HG03025 (cell line): ENCODE measurements at regions not wholly inside any gene's neighbourhood (a gene's known extent, or its start where the extent isn't known, plus 50 kb on each side); places are given as distances from the start of the nearest gene placed in this dataset.

Source experiments
- ATAC-seq: cut with Tn5 transposase; IDR thresholded peaks from one replicate; pipeline ENCODE4 v1.9.1; 2021; ENCODE audit warnings: mild to moderate bottlenecking, moderate library complexity; ENCODE audit not compliant: unreplicated experiment, low FRiP score

DNA sequence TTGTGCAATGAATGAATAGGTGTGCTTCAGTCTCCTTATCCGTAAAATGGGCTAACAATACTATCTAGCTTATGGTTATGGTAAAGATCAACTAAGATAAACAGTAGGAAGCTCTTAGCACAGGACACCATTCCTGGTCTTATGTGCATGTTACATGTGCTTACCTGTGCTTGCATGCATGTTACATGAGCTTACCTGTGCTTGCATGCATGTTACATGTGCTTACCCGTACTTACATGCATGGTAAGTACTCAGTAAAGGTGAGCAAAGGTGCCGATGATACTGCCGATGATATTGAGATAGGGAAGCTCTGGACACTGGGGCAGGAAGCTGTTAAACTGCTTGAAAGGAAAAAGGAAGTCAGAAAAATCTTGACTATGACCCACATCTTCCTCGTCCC is 211.0 kb upstream of the USP24 start:
- ATAC-seq: no peak

DNA sequence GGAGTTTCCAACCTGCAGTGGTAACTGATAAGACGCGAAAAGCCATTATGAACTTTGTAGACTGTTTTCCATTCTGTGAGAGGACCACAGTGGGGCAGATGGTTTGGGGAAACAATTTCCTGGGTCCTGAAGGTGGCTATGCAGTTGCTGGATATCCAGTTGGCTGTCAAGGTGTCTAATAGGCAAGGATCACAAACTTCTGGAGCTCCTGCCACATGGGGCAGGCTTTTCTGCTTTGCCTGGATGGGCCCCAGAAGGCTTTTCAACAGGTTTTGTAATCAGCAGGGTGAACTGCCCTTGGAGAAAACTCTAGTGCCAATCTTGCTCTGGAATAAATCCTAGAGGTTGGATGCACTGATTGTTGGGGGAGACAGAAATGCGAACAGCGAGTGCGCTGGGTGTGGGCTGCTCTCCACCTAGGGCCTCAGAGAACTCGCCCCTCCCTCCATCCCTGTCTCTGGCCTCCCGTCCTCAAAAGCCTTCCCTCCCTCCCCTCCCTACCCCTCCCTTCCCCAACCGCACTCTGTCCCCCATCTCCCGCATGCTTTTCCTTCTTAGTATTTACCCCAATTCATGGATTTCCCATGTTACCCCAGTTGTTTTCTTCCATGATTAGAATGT is 210.3 kb upstream of the USP24 start:
- ATAC-seq: no peak

DNA sequence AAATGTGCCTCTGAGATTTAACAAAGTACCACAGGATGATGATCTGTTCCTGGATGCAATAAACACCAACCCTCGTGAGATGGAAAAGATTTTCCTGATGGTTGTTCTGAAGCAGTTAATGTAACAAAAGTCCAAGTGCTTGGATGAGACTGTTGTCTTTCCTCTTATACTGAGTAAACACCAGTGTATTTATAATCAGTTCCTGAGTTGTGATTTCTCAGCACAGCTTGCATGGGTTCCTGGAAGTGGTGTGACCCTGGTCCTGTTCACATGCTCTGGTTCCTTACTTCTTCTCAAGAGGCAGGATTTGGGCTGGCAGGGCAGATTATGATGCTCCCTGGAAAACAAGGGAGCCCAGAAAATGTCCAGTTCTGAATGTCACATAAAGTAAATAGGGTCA is 208.2 kb upstream of the USP24 start:
- ATAC-seq: no peak

DNA sequence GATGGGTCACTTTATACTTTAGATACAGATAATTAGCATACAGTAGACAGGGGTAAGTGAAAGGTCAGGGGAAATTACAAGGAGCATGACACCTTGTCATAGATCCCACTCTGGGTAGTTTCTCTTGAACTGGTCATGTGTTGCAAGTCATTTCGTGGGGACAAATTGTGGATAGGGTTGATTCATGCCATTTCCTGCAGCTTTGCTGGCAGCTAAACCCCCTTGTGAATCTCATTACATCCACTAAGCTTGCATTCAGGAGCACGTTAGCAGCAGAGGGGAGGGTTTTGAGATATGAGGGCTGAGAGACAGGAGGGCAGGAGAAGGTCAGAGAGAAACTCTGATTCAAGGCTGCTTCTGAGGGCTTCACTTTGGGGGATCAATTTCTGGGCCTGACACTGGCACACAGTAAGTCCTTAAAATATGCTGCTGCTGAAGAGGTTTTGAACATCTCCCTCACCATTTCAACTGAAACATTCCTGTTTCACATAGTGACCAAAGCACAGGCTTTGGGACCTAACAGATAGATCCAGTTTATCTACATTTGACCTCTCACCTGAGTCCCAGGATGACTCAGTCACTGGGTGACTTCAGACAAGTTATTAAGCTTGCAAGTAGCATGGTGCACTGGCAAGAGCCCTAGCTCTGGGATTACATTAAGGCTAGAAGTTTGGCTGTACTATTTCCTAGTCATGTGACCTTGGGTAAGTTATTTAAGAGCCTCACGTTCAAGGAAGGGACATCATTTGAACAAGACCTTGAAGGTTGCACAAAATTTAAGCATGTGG is 206.0 kb upstream of the USP24 start:
- no peak for ATAC-seq

DNA sequence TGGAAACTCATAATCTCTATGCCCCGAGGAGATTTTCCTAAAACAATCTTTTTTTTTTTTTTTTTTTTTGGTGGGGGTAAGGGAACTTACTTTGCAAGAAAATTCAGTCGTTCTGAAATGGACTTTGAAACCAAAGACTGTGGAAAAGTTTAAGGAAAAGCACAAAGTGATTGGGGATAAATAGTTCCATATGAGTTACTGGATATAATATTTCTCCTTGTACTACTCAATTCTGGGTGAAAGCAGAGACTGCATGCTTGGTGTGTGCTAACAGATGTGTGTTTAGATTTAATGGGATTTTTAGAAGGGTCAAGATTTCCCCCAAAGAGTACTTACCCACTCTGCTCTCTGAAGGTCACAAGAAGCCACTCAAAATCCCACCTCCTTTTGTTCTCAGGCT is 204.9 kb upstream of the USP24 start:
- no peak for ATAC-seq

DNA sequence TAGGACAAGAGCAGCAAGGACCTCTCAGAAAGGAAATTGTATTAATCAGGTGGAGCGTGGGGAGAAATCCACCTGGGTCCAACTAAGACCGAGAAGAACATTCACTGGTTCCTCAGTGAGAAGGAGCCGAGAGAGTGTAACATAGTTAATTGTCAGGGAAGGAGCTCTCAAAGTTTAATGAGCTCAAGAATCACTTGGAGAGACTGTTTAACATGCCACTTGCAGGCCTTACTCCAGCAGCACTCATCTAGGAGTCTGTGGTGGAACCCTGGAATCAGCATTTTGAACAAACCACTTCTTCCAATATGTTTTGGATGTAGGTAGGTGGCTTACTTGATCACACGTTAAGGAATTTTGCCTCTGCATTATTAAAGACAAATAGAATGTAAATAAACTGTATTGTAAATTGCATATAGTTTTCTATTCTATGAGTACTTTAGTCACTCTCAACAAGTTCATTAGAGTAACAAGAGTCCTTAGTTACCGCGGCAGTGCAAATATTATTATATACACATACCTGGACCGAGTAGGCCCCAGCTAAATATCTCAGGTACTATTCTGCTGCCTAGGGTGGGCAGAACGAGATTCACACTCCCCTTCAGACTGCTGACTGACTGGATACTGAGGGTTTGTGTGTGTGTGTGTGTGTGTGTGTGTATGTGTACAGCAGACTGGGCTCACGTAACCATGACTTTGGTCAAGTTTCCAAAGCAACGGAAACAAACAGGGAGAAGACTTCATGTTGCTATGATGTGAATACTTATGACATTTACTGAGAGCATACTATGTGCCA is 203.2 kb upstream of the USP24 start:
- ATAC-seq: no peak

DNA sequence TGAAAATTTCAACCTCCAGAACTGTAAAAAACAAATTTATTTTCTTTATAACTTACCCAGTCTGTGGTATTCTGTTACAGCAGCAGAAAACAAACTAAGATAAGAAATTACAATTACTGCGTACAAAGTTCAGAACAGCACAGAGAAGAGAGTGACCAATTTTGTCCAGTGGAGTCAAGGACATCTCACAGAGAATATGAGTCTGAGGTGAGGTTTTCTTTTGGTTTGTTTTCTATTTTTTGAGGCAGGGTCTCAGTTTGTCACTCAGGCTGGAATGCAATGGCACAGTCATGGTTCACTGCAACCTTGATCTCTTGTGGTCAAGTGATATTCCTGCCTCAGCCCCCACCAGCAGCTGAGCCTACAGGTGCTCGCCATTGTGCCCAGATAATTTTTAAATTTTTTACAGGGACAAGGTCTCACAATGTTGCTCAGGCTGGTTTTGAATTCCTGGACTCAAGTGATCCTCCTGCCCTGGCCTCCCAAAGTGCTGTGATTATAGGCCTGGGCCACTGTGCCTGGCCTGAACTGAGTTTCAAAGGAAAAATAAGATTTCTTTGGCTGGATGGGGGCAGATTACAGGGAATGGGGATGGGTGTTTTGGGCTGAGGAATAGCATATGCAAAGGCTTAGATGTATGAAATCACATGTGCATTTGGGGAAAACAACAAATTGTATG is 201.1 kb upstream of the USP24 start:
- ATAC-seq: no peak

DNA sequence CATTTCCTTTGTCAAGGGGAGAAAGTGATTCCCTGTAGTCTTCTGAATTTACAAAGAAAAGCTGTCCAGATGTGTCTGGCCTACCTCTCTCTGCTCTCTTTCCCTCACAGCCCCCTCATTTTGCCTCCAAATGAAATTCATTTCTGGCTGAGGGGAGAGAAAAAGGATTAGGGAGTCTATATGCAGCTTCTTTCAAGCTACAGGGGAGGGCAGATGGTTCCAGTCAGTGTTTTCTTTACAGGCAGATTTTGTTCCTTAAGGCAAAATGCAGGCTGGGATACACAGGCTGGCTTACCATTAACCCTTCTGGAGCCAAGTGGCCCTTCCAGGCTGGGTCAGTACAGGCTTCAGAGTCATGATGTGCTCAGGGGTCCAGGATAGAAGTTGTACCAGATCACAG is 198.1 kb upstream of the USP24 start:
- no peak for ATAC-seq

DNA sequence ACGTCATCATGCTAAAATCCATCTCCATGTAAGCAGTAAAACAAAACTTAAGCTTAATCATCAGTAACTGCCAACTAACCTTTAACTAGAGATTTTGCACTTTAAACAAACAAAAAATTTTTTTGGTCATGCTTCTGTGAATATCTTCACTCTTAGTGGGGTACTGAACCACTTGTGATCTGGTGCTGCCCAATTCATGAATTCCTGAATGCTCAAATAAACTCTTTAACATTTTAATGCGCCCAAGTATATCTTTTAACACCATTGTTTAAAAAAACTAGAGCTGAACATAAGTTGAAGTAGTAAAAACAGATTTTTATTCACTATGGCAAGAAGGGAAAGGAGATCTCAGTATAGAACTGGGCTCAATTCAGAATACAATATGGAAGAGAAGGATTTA is 196.9 kb upstream of the USP24 start:
- ATAC-seq: no peak

DNA sequence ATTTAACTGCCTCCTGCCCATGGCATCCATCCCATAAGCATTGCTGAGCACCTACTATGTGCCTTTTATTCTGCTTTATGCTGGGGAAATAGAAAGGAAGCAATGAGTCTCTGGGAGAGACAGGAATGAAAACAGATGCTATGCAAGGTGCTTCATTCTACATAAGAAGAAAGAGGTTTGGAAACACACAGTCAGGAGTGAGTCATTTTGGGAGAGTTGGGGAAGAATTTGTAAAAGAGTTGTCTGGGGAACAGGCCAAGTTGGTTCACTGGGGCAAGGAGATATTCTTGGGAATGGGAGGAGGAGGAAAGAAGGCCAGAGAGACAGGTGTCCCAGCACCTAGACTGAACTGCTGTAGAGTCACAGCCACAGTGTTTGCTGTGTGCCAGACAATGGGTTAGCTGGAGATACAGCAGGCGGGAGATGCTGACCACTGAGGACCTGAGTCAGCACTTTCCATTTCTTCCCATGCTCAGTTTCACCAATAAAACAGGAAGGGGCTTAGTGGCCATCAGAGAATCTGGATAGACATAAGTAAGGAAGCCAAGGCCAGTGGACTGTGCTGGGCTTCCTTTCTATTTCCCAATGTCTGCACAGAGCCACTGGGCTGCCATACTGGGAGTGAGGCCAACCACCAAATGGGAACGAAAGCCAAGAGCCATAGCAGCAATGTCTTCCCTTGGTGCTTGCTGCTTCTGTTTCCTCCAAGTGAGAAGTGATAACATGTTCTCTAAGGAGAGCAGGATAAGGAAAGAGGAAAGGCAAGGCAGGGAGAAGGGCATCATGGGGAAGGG is 187.7 kb upstream of the USP24 start:
- no peak for ATAC-seq

DNA sequence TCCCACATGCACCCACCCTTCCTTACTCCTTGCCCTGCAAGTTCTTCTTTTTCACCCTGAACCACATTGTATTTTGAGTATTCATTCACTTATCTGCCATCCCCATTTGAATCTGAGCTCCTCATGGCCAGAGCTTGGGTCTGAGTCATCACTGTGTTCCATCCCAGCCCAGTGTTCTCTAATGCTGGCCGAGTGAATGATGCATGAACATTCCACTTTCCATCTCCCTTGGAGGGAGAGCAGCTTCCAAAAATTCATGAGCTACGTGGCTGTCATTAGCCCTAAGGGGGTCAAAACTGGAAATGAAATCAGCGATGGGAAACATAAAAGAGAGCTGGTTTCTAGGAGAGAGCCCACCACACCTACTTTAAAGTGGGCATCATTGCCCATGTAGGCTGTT is 187.0 kb upstream of the USP24 start:
- ATAC-seq: no peak

DNA sequence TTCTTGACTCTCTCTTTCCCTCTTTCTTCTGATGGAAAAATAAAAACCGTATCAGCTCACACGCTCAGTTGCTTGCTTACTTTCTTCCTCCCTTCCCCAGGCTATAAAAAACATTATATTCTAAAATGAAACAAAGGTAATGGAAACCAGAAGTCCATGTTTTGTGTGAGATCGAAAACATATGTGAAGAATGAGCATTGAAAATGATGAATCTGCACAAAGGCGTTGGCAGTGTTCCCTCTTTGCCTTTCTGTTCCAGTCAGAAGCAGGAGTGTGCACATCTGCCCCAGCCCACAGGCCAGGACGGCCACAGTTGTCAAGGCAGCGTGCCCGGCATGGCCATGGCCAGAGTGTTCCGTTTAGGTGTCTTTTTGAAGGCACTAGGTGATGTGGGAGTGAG is 185.3 kb upstream of the USP24 start:
- ATAC-seq: no peak

DNA sequence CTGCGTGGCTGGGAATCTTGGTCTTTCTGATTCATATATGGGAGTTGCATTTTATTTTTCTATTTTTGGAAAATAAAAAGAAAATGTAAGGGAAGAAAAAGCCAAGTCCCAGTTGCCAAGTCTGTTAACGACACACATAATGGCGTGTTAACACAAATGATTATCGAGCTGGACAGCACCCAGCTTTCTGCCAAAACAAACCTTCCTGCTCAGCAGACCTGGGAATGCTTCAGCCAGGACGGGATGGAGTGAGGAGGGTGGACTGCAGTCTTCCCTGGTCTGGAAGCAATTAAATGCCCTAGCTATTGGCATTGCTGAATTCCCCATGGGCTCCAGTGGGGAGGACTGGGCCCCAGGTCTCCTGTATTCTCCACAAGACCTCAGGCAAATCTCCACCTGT is 184.2 kb upstream of the USP24 start:
- no peak for ATAC-seq

DNA sequence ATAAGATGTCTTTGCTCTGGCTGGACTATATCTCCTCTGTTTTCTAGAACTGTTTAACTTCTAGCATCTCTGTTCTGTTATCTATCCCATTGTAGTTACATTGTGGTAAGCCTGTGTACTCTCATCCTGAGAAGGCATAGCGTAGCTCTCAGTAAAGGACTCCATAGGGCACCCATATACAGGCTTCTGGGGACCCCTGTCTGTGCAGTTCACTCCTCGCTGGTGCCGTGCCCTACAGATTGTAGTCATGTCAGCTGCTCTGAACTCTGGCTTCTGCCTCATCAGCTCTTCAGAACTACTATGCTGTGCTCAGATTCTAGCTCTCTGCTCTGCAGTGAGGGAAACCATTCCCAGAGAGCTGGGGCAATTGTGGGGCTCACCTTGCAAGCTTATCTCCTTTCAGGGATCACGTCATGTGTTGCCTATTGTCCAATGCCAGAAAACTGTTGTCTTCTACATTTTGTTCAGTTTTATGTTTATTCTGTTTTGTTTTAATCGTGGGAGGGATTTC is 181.3 kb upstream of the USP24 start:
- no peak for ATAC-seq

DNA sequence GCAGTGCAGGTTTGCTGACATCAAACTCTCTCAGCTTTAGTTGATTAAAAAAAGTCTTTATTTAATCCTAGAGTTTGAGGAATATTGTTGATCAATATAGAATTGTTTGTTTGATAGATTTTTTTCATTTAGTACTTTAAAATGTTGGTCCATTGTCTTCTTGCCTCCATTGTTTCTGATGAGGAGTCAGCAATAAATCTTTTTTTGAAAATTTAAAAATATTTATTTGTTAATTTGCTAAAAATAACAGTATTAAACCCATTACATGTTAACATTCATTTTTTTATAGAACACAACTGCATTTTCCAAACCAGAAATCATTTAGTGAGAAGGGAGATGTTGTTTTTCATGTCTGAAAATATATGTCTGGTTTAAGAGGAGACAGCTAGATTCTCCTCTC is 173.8 kb upstream of the USP24 start:
- ATAC-seq: no peak

DNA sequence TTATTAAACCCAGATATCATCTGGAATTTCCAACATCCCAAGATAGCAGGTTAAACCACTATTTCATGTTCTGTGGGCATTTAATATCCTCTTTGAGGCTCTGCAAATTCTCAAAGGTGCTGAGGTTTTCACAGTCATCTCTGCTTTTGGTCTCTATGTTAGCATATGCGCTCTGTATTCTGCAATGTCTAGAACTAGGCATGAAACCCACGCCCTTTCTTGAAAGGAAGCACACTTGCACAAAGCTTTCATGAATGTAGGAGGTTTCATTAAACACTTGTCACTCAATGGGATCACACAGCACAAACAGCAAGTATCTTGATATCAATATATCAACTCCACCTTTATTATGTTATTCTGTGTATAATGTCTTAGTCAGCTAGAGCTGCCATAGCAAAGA is 172.0 kb upstream of the USP24 start:
- no peak for ATAC-seq

DNA sequence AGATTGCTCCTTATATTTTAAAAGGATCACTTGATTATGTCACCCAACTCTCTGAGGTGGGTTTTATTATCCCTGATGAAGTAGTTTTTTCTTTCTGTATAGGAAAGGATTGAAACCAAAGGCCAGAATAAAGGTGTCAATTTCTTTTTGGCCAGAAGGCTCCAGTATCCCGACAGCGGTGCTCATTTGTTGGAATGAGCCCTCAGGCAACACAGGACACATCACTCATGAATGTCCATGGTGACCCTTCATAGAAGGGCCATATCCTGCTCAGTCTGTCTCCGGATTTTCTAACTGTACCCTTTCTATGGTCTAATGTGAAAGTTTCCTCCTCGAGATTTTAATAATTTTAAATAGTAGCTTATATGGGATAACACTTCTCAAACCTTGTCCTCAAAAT is 171.3 kb upstream of the USP24 start:
- ATAC-seq: no peak

DNA sequence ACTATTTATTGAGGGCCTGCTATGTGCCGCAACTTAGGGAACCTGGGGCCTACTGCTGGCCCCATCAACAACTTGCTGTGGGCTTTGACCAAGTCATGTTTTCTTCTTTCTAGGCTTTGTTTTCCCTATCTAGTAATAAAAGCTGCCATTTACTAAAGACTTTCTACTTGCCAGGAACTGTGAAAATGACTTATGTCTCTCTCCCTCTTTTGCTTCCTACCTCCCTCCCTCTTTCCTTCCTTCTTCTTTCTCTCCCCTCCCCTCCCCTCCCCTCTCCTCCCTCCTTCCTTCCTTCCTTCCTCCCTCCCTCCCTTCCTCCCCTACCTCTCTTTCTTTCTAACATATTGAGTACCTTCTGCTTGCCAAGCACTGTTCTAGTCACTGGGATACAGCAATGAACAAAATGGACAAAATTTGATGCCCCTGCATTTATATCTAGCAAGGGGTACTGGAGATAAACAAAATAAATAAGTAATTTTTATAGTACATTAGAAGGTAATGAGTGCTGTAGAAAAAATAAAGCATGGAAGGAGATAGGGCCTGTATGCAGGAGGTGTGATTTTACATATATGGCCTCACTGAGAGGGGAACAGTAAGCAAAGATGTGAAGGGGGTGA is 170.3 kb upstream of the USP24 start:
- ATAC-seq: no peak

DNA sequence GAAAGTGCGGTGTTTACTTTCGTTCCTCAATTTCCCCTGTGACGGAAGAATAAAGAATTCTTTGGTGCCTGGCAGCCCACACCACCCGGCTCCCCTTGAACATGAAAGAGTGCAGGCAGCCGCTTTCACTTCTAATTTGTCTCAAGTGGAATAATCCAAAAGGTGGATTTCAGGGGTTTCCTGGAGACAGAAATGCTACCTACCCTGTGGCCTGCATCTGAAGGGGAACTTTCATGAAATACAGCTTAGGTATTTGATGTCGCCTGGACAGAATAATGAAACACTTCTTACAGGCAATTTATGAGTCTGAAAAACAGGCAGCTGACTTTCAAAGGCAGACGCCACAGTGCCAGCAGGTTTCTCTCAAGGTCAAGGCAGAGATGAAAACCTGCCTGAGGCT is 169.5 kb upstream of the USP24 start:
- ATAC-seq: no peak

DNA sequence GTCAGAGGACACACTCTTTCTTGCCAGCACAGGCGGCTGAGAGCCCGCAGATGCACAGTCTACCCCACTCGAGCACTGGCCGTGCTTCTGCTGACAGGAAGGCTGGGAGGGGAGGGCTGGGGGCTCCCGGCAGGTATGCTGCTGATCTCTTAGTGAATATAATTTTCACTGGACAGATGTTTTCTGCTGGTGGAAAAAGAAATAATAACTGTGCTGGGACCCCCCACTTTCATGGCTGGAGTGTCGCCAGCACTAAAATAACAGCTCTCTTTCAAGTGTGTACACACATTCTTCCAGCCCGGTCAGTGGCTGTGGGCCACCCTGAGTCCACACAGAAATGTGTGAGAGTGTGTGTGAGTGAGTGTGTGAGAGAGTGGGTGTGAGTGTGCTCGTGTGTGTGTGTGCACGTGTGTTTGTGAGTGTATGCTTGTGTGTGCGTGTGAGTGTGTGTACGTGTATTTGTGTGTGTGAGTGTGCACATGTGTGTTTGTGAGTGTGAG is 167.7 kb upstream of the USP24 start:
- ATAC-seq: no peak
